A549 (cell line): ENCODE measurements at regions not wholly inside any gene's neighbourhood (a gene's known extent, or its start where the extent isn't known, plus 50 kb on each side); places are given as distances from the start of the nearest gene placed in this dataset.

Source experiments
- CEBPB ChIP-seq, 2 experiments: fragments of >200 bp in 1 of 2; sonication (Bioruptor Twin) in 1 of 2; formaldehyde crosslinking in 1 of 2; IDR thresholded peaks; 2 replicates each; pipeline ENCODE4 v1.6.1; 2012 to 2016
- HDAC2 ChIP-seq: fragments of 200-600 bp; sonication (generic); IDR thresholded peaks from 2 replicates; pipeline ENCODE4 v1.6.1; 2016
- HEYL ChIP-seq: fragments of 250-450 bp; sonication (Bioruptor Pico); IDR thresholded peaks from 2 replicates; pipeline ENCODE4 v1.8.0; 2021; ENCODE audit warnings: mild to moderate bottlenecking, moderate library complexity
- MAZ ChIP-seq: fragments of 150-350 bp; IDR thresholded peaks from 2 replicates; pipeline ENCODE4 v1.6.1; 2014; ENCODE audit warnings: antibody characterized with exemption, low read depth, low read length, borderline replicate concordance
- MYC ChIP-seq: IDR thresholded peaks from 2 replicates; pipeline ENCODE4 v1.6.1; 2012; ENCODE audit warnings: mild to moderate bottlenecking, inconsistent platforms, low read length, improper control_type of control experiment, borderline replicate concordance
- POLR2A ChIP-seq: IDR thresholded peaks from 2 replicates; pipeline ENCODE4 v1.6.1; 2012; ENCODE audit warnings: mild to moderate bottlenecking, low read length
- RAD21 ChIP-seq, 2 experiments: fragments of >200 bp in 1 of 2; sonication (Bioruptor Twin) in 1 of 2; formaldehyde crosslinking in 1 of 2; IDR thresholded peaks in 1 of 2; conservative IDR thresholded peaks in 1 of 2; 2 replicates in 1 of 2; 3 replicates in 1 of 2; pipeline ENCODE4 v1.6.1; 2012 to 2018; ENCODE audit warnings: inconsistent platforms in 1 of 2
- SMC3 ChIP-seq: fragments of >200 bp; sonication (Bioruptor Twin); formaldehyde crosslinking; IDR thresholded peaks from 3 replicates; pipeline ENCODE4 v1.6.1; 2018; ENCODE audit warnings: inconsistent platforms
- ZSCAN20 ChIP-seq: fragments of 250-450 bp; sonication (Bioruptor Pico); IDR thresholded peaks from 2 replicates; pipeline ENCODE4 v1.8.0; 2022; ENCODE audit warnings: mild to moderate bottlenecking, moderate library complexity
- TF ChIP-seq, protein P1 (sequence below): fragments of >200 bp; sonication (Bioruptor Twin); formaldehyde crosslinking; IDR thresholded peaks from 3 replicates; pipeline ENCODE4 v1.5.1; 2016
- TF ChIP-seq, protein P2 (sequence below): fragments of 200-600 bp; sonication (generic); IDR thresholded peaks from 2 replicates; pipeline ENCODE4 v1.6.1; 2016; ENCODE audit warnings: antibody characterized with exemption, mild to moderate bottlenecking, moderate library complexity
- TF ChIP-seq, protein P3 (sequence below): fragments of 450-650 bp; IDR thresholded peaks from 2 replicates; pipeline ENCODE4 v1.6.1; 2014; ENCODE audit warnings: antibody characterized with exemption
- TF ChIP-seq, protein P4 (sequence below): fragments of 250-450 bp; sonication (Bioruptor Pico); IDR thresholded peaks from 2 replicates; pipeline ENCODE4 v1.5.0; 2021; ENCODE audit warnings: mild to moderate bottlenecking, moderate library complexity, borderline replicate concordance

DNA sequence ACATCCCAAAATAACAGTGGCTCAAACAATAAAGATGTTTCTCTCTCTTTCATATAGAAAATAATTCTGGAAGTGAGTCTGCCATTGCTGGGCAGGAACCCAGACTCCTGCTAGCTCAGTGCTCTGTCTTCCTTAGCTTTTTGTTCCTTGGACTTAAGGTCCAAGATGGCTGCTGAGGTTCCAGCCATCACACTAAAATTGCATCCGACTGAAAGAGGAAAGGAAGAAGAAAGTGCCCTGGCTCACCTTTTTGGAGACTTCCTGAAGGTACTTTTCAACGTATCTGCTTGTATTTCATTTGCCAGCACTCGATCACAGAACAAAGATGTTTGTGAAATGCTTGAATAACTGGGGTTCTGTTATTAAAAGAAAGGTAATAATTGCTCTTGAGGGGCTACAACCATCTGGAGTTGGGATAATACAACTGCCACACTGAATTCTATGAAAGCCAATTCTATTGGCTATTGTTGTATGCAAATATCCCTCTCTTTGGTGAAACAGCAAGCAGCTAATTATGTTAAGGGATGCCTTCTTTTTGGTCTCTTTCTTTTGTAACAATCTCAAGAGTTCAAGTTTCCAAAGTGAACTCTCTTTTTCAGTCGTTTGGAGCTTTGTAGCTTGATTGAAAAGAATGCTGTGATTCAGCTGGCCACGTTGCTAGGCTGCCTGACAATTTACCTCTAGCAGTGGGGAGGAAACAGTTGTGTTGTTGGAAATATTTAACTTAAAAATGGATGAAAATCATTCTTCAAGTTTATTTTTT is 83.9 kb downstream of the BAMBI start:
- TF ChIP-seq POLR2A (no peak), MAZ (no peak), SMC3 (no peak), HEYL (CRISPR knock-in tag) (no peak), CEBPB (IDR thresholded peaks at IDR 0.05) (no peak), MYC (no peak), ZSCAN20 (no peak), RAD21 (conservative IDR thresholded peaks at IDR 0.05 in 1 of 2, IDR thresholded peaks at IDR 0.05 in 1 of 2) (no peak), HDAC2 (no peak)
- TF ChIP-seq, protein P1, sequence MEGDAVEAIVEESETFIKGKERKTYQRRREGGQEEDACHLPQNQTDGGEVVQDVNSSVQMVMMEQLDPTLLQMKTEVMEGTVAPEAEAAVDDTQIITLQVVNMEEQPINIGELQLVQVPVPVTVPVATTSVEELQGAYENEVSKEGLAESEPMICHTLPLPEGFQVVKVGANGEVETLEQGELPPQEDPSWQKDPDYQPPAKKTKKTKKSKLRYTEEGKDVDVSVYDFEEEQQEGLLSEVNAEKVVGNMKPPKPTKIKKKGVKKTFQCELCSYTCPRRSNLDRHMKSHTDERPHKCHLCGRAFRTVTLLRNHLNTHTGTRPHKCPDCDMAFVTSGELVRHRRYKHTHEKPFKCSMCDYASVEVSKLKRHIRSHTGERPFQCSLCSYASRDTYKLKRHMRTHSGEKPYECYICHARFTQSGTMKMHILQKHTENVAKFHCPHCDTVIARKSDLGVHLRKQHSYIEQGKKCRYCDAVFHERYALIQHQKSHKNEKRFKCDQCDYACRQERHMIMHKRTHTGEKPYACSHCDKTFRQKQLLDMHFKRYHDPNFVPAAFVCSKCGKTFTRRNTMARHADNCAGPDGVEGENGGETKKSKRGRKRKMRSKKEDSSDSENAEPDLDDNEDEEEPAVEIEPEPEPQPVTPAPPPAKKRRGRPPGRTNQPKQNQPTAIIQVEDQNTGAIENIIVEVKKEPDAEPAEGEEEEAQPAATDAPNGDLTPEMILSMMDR = no peak
- TF ChIP-seq, protein P2, sequence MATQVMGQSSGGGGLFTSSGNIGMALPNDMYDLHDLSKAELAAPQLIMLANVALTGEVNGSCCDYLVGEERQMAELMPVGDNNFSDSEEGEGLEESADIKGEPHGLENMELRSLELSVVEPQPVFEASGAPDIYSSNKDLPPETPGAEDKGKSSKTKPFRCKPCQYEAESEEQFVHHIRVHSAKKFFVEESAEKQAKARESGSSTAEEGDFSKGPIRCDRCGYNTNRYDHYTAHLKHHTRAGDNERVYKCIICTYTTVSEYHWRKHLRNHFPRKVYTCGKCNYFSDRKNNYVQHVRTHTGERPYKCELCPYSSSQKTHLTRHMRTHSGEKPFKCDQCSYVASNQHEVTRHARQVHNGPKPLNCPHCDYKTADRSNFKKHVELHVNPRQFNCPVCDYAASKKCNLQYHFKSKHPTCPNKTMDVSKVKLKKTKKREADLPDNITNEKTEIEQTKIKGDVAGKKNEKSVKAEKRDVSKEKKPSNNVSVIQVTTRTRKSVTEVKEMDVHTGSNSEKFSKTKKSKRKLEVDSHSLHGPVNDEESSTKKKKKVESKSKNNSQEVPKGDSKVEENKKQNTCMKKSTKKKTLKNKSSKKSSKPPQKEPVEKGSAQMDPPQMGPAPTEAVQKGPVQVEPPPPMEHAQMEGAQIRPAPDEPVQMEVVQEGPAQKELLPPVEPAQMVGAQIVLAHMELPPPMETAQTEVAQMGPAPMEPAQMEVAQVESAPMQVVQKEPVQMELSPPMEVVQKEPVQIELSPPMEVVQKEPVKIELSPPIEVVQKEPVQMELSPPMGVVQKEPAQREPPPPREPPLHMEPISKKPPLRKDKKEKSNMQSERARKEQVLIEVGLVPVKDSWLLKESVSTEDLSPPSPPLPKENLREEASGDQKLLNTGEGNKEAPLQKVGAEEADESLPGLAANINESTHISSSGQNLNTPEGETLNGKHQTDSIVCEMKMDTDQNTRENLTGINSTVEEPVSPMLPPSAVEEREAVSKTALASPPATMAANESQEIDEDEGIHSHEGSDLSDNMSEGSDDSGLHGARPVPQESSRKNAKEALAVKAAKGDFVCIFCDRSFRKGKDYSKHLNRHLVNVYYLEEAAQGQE = no peak
- TF ChIP-seq, protein P3, sequence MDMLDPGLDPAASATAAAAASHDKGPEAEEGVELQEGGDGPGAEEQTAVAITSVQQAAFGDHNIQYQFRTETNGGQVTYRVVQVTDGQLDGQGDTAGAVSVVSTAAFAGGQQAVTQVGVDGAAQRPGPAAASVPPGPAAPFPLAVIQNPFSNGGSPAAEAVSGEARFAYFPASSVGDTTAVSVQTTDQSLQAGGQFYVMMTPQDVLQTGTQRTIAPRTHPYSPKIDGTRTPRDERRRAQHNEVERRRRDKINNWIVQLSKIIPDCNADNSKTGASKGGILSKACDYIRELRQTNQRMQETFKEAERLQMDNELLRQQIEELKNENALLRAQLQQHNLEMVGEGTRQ = no peak
- TF ChIP-seq, protein P4, sequence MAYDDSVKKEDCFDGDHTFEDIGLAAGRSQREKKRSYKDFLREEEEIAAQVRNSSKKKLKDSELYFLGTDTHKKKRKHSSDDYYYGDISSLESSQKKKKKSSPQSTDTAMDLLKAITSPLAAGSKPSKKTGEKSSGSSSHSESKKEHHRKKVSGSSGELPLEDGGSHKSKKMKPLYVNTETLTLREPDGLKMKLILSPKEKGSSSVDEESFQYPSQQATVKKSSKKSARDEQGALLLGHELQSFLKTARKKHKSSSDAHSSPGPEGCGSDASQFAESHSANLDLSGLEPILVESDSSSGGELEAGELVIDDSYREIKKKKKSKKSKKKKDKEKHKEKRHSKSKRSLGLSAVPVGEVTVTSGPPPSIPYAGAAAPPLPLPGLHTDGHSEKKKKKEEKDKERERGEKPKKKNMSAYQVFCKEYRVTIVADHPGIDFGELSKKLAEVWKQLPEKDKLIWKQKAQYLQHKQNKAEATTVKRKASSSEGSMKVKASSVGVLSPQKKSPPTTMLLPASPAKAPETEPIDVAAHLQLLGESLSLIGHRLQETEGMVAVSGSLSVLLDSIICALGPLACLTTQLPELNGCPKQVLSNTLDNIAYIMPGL = no peak
